HG02840 (cell line): ENCODE measurements at regions not wholly inside any gene's neighbourhood (a gene's known extent, or its start where the extent isn't known, plus 50 kb on each side); places are given as distances from the start of the nearest gene placed in this dataset.
"Not testable (repeated sequence)": the region's sequence is repeated elsewhere in the genome, so short reads cannot be mapped to it uniquely, and the experiment has no call there.

Source experiments
- ATAC-seq: cut with Tn5 transposase; IDR thresholded peaks from one replicate; pipeline ENCODE4 v1.9.1; 2021; ENCODE audit warnings: mild to moderate bottlenecking, moderate library complexity, moderate number of reproducible peaks; ENCODE audit not compliant: unreplicated experiment, low FRiP score

DNA sequence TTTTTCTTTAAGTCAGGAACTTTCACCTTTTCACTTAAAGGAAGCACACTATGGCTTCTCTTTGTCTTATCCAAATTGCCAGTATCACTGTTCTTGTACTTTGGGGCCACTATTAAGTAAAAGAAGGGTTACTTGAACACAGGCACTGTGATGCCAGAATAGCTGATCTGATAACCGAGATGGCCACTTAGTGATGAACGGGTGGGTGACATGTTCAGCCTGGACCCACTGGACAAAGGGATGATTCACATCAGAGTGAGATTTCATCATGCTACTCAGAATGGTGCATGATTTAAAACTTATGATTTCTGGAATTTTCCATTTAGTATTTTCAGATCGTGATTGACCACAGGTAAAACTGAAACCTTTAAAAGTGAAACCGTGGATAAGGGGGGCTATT, 252.6 kb downstream of the KLF13 start:
- no peak for ATAC-seq

DNA sequence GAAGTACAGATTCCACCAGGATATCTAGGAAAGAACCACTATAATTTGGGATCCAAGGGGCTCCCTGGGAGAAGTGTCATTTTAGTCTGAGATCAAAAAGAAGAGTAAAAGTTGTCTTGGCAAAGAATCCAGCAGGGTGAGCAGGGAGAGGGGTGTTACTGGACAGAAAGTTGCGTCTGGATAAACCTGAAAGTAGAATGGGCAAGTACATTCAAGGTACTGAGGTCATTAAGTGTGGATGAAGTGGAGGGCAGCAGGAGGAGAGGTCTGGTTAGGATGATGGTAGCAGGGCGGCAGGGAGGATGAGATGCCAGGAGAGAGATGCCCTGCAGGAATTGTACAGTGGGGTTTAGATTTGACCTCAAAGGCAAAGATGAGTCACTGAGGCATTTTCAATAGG, 253.3 kb downstream of the KLF13 start:
- ATAC-seq, result no peak

- ATAC-seq, result no peak
These were observed 257.6 kb downstream of the KLF13 start for GRCh38 chr15:31584195-31584594.

DNA sequence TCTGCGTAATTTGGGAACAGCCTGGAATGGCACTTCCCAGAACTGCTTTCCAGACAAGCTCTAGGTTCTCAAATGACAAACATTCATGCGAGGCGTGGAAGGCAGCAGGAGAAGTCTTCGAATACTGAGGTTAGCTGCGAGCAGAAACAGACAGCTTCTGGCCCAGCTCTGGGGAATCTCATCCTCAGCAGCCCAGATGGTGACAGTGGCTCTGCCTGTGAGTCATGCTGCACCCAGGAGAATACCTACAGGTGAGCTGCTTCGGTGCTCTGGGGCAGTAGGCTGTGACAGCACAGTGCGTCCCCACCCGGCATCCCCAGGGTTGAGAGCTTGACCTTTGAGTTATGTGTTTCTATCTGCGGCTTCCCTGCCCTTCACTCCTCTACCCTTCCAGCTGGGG, 258.6 kb downstream of the KLF13 start:
- no peak for ATAC-seq

DNA sequence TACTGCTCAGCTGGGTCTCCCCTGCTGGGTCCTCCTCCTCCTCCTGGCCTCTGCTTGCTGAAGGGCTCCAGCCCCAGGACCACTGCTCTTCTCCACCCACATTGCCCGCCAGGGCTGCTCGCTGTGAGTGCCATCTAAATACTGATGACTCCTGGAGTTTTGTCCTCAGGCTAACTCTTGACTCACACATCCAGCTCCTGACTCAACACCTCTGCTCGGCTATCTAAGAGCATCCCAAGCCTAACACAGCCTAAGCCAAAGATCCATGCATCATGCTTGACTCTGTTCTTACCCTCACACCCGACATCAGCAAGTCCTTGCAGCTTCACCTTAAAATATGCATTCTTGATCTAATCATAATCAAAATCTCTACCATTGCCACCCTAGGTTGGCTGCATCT, 260.2 kb downstream of the KLF13 start:
- ATAC-seq, result no peak

DNA sequence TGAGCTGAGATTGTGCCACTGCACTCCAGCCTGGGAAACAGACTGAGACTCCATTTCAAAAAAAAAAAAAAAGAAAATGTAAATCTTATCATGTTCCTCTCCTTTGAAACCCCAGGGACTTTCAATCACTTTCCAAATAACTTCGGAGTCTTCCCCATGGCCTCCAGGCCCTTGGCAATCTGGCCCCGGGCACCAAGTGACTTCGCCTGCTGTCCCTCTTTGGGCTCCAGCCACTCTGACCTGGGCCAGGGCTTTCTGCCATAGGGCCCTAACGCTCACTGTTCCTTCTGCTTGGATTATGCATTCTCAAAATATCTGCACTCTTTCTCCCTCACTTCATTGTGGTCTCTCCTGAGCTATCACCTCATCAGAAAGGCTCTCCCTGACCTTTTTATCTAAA, 260.9 kb downstream of the KLF13 start:
- ATAC-seq, result no peak

DNA sequence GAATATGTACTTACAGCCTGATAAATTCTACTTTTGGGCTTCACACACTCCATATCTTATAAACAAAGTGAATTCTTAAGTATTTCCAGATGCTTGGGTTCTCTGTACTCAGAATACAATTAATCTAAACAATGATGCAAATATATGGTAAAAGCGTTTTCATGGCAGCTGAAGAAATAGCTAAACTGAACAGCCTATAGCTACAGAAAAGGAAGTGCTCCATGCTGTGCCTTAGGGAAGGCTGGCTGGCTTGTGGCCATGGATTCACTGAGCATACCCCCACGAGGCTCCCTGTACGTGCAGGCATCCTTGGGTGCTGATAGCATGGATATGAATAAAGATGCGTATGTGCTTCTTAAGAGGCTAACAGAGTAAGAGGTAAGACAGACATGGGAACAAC, 264.0 kb downstream of the KLF13 start:
- no peak for ATAC-seq

GRCh38 chr15:31591908-31592307, 265.3 kb downstream of the KLF13 start:
- no peak for ATAC-seq

DNA sequence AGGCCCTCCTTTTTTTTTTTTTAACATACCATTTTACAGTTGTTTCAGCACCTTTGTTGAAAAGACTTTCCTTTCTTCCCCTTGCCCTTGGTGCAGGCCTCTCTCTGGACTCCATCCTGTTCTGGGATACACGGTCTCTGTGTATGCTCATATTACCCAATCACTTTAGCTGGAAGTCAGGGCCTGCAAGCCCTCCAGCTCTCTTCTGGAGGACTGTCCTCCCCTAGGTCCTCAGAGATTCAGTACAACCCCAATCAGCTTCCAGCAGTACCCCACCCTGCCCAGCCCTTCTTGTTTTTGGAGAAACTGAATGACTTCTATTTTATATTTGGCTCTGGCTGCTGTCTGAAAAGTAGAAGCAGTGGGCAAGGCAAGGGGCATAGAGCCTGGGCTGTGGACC, 270.8 kb downstream of the KLF13 start:
- ATAC-seq, result no peak

GRCh38 chr15:31598620-31599019, 272.0 kb downstream of the KLF13 start:
- no peak for ATAC-seq

DNA sequence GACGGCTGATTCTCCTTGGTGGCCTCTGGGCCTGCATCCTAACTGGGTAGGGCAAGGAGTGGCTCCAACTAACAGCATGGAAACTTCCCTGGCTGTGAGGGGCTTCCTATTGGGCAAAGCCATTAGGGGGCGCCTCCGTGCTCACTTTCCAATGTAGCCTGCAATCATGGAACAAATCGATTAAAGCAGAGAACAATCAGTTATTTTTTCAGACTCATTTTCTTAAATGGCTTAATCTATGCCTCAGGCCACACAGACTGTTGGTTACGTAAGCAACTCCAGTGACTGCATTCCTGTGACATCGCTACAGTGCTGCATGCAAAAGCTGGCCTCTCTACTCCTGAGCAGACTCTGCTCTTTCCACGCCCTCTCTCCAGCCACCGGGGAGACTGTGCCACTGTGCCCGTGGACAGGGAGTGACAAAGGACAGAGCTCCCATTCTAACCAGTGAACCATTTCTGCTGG, 278.9 kb downstream of the KLF13 start:
- no peak for ATAC-seq

DNA sequence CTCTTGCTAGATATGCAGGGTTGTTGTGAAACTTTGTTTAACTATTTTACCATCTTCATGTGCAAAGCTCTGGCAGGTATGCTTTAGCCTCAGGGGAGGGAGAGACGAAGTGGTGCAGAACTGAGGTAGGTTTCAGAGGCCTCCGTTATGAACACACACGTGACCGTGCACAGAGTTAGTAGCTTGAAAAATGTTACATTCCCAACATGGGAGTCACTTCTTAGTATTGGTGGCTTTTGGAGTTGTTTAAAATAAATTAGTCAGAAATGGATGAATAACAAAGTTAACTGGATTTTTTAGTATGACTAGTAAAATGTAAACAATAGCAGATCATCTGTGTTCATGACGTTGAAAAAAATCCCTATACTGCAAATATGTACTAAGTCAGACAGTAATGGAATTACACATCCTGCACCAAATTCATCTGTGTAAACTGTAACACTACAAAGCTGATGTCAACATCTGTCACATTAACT, 279.6 kb downstream of the KLF13 start:
- no peak for ATAC-seq

DNA sequence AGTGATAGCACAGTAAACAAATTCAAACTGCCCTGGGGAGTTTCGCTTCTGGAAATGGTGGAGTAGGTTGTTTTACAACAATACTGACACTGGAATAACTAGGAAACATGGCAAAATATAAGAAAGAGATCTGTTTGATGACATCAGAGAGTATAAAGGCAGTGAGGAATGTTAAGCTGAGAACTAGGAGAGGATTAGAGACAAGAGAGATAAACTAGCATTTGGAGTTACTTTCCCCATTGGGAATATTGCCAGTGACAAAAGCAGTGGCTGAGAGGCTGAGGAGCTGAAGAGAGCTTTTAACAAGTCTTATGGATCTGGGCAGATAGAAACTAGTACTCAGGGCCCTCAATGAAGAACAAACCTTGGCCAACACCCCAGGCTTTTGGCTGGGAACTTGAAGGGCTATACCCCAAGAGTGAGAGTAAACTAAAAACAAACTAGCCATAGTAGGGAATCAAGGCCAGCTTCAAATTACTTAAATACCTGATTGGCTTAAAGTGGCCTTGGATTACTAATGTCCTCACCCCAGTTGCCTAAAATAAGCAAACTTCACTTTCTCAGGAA, 280.4 kb downstream of the KLF13 start:
- no peak for ATAC-seq

DNA sequence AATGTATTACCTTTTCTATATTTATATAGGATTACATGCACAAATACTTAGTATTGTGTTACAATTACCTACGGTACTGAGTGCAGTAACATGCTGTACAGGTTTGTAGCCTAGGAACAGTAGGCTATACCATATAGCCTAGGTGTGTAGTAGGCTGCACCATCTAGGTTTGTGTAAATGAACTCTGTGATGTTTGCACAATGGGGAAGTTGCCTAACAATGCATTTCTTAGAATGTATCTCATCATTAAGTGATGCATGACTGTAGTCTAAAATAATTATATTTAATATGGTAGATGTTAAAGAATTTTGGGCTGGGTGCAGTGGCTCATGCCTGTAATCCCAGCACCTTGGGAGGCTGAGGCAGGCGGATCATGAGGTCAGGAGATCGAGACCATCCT, 281.0 kb downstream of the KLF13 start:
- ATAC-seq, result no peak

GRCh38 chr15:31609258-31609681, 282.6 kb downstream of the KLF13 start:
- no peak for ATAC-seq

- ATAC-seq, result no peak
These were observed 283.3 kb downstream of the KLF13 start for GRCh38 chr15:31609906-31610305.

- ATAC-seq, result no peak
These were observed 289.2 kb downstream of the KLF13 start for GRCh38 chr15:31615643-31616415.

DNA sequence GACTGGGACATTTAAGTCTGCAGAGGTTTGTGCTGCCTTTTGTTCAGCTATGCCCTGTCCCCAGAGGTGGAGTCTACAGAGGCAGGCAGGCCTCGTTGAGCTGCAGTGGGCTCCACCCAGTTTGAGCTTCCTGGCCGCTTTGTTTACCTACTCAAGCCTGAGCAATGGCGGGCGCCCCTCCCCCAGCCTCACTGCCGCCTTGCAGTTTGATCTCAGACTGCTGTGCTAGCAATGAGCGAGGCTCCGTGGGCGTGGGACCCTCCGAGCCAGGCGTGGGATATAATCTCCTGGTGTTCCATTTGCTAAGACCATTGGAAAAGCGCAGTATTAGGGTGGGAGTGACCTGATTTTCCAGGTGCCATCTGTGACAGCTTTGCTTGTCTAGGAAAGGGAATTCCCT, 296.7 kb downstream of the KLF13 start:
- not testable (repeated sequence) for ATAC-seq

DNA sequence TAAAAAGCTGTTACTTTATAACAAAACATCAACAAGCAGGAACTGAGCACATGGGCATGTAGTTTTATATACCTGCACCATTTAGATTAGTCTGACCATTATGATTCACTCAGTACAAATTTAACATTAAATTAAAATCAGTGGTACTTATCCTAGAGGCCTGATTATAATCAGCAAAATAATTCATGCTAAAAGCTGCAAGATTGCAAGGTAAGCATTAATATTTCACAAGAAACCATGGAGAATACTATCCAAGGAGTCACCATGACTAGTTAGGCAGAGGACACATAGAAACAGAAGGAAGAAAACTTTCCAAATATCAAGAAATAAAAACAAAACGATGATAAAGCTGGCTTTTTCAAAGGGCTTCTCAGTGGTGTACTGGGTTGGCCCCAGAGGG, 297.5 kb downstream of the KLF13 start:
- not testable (repeated sequence) for ATAC-seq

- ATAC-seq, result not testable (repeated sequence)
These were observed 309.1 kb downstream of the KLF13 start for GRCh38 chr15:31635715-31636114.

DNA sequence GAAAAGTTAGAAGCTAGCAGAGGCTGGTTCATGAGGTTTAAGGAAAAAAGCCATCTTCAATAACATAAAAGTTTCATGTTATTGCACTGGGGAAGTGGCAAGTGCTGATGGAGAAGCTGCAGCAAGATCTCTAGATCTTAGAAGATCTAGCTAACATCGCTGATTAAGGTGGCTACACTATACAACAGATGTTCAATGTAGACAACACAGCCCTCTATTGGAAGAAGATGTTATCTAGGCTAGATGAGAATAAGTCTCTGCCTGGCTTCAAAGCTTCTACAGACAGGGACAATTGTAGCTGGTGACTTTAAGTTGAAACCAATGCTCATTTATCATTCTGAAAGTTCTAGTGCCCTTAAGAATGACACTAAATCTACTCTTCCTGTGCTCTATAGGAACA, 310.3 kb downstream of the KLF13 start:
- not testable (repeated sequence) for ATAC-seq

DNA sequence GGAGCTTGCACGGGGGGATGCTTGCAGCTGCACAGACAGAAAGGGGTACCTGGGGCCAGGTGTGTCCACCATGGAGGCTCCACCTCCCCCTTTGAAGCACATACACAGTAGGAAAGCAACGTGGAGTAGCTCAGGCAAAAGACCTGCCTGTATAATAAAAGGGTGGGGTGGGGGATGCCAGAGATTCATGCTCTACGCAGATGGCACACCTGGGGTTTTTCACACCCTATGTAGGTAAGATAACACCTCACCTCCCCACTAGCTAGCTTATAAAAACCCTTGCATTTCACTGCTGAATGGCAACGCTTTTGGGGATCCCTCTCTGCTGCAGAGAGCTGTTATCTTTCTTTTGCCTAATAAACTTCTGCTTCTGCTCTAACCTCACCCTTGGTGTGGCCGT, 317.3 kb downstream of the KLF13 start:
- not testable (repeated sequence) for ATAC-seq
